ENCODE measurements at regions not wholly inside any gene's neighbourhood (a gene's known extent, or its start where the extent isn't known, plus 50 kb on each side); places are given as distances from the start of the nearest gene placed in this dataset.
"Not testable (repeated sequence)": the region's sequence is repeated elsewhere in the genome, so short reads cannot be mapped to it uniquely, and the experiment has no call there.

GRCh38 chr16:60949800-60950199, 1086.4 kb downstream of the CDH8 start:
- no peak for DNase-seq

DNA sequence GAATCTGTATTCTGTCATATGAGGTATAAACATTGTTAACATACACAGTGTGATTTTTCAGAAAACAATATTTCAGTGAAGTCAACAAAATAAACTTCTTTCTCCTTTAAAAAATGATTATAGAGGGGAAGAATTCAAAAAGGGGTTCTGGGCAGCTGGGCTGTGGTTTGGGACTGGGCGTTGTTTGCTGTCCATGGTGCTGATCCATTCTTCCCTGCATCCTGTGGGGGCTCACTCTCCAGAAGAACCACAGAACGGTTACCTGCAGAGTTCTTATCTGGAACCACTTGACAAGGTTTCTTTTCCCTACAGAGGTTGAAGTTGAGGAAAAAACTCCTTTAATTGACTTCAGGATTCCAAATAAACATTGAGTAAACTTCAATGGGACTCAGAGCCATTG, 1091.0 kb downstream of the CDH8 start:
- DNase-seq: no peak

GRCh38 chr16:60936189-60936588, 1100.0 kb downstream of the CDH8 start:
- not testable (repeated sequence) for DNase-seq

- no peak for DNase-seq
Measured at GRCh38 chr16:60932600-60932999, 1103.6 kb downstream of the CDH8 start.

DNA sequence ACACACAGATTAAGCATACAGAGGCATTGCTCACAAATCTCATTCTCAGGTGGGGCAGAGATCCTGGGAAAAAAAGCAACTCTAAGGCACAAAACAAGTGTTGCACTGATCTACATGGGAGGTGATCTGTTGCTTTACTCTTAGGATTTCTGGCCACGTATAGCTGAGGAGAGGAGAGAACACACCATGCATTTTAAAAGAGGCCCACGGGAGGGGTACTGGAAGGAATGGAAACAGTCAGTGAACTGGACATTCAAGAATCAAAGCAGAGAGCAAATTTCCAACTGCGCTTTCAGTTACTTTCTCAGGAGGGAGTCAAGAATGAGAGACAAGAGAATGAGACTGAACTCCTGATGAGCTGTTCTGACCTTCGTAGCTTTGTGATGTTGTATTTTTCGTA, 1105.9 kb downstream of the CDH8 start:
- DNase-seq: no peak

- no peak for DNase-seq
Measured at GRCh38 chr16:60922920-60923319, 1113.3 kb downstream of the CDH8 start.

DNA sequence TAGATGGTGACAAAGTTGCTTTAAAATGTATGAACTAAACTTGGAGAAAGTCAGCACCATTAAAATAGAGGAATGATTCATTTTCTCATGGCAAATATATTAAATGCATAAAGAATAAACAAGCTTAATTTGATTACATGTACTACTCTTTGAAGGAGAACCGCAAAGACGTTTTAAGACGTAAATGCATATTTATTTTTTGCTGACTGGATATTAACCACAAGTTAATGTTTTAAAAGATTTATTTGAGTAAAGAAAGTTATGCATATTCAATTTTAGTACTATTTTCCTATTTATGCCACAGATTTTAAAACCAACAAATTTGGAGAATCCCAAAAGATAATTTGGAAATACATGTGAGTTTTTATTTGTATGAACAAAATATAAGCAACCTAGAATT, 1121.9 kb downstream of the CDH8 start:
- DNase-seq: no peak

DNA sequence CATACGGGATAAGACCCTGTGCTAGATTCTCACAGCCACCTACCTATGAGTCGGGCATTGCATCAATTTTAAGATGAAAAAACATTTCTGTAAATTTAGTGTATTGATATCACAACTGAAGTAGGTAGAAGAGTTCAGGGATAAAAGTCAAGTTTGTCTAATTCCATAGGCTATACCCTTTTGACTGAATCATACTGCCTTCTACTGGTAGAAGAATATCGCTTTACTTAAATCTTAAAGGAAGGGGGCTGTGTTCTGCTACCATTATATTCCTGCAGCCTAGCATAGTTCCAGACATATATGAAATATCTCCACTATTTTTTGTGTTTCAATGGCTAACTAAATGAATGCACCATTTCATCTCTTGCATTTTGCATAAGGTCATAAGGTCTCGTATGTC, 1128.6 kb downstream of the CDH8 start:
- DNase-seq: no peak

GRCh38 chr16:60905811-60906210, 1130.4 kb downstream of the CDH8 start:
- no peak for DNase-seq

DNA sequence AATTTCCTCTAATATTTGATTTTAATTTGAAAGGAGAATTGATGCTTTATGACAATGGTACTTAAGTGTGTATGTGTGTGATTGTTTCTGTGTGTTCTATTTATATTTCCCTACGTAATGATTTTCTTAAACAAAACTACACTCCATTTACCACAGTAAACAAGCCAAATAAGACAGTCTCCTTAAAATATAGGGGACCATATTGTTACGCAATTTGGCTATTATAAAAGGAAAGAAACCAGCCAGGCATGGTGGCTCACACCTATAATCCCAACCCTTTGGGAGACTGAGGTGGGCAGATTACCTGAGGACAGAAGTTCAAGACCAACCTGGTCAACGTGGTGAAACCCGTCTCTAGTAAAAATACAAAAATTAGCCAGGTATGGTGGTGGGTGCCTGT, 1134.1 kb downstream of the CDH8 start:
- DNase-seq: no peak

- DNase-seq: no peak
Measured at GRCh38 chr16:60882816-60883215, 1153.4 kb downstream of the CDH8 start.

GRCh38 chr16:60852635-60853034, 1183.6 kb downstream of the CDH8 start:
- no peak for DNase-seq

DNA sequence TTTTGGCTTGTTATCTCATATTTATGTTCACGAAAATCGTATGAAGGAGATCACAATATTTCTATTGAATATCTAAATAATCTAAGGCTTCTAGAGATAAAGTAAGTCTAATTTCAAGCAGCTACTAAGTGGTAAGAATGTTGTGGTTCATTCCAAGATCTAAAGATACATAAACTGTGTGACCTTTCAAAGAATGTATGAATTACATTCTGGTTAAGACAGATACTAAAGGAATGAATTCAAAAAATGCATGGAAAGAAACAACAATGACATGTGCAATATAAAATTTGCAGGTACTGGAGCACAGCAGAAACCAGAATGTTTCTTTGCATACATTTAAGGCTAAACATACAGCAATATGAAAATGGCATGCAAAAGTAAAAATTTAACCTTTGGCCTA, 1214.6 kb downstream of the CDH8 start:
- no peak for DNase-seq

DNA sequence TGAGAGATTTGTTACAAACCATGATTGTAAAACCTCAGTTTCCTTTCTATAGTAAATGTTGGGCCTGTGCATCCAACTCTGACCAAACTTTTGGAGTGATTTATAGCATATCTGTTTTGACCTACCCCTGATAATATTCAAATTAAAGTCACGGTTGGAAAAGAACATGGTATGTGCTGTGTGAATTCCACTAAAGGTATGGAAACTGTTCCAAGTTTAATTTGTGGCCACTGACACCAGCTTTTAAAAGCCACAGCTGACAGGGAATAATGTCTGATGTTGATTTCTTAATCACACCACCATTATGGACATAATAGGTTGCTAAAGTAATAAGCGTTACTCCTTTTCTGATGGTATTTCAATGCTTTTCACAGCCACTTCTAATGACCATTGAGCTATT, 1215.9 kb downstream of the CDH8 start:
- no peak for DNase-seq

GRCh38 chr16:60818465-60818864, 1217.8 kb downstream of the CDH8 start:
- DNase-seq: no peak

DNA sequence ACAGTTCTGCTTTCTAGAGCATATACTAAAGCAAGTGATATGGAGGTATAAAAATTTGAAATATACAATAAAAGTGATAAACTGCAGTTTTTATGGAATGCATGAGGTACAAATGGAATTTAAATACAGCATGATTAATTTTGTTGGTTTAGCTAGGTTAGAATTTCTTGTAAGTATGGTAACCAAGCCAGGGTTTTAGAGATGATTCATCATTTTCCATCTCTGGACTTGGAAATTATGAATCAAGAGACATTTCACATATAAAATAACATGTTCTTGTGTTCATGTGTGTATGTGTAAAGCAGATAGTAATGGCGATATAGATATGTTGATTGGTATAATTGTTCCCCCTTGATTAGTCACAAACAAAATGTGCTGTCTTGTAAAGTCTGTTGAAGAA, 1219.8 kb downstream of the CDH8 start:
- no peak for DNase-seq

DNA sequence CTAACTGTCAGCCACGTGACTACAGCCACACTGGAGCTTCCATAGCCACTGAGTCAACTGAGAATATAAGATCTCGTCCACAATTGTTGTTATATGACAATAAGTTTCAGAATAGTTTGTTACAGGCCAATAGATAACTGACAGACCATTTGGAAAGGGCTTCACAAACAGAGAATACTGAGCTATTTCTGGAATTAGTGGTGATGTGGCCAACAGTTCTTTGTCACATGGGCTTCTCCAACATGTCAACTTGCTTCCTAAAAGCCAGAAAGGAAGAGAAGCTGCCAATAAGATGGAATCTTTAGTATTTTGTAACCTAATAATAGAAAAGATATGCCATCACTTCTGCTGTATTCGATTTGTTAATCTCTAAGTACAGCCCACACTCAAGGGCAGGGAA, 1220.4 kb downstream of the CDH8 start:
- no peak for DNase-seq

- no peak for DNase-seq
Measured at GRCh38 chr16:60815033-60815432, 1221.2 kb downstream of the CDH8 start.

GRCh38 chr16:60811657-60812056, 1224.6 kb downstream of the CDH8 start:
- no peak for DNase-seq

GRCh38 chr16:60811051-60811608, 1225.1 kb downstream of the CDH8 start:
- DNase-seq: no peak

GRCh38 chr16:60810250-60810649, 1226.0 kb downstream of the CDH8 start:
- no peak for DNase-seq

- no peak for DNase-seq
Measured at GRCh38 chr16:60792437-60792836, 1243.8 kb downstream of the CDH8 start.

- no peak for DNase-seq
Measured at GRCh38 chr16:60788631-60789030, 1247.6 kb downstream of the CDH8 start.

- DNase-seq: no peak
Measured at GRCh38 chr16:60776281-60776680, 1260.0 kb downstream of the CDH8 start.

- no peak for DNase-seq
Measured at GRCh38 chr16:60771138-60771537, 1265.1 kb downstream of the CDH8 start.

GRCh38 chr16:60770384-60770783, 1265.9 kb downstream of the CDH8 start:
- not testable (repeated sequence) for DNase-seq

Data from SIG-M5 (cell line).